OCI-LY3 (cell line): ENCODE measurements at regions not wholly inside any gene's neighbourhood (a gene's known extent, or its start where the extent isn't known, plus 50 kb on each side); places are given as distances from the start of the nearest gene placed in this dataset.
A peak's percentile ranks its signal among the peaks of the same experiment; 100 is the strongest.

Source experiments
- H2AFZ ChIP-seq: fragments of 200-600, 300-600 bp; shearing (Covaris generic); 2 replicates; pipeline ENCODE4 v1.6.0; 2014; ENCODE audit warnings: antibody characterized with exemption, low read depth, low read length
- H3K27ac ChIP-seq: fragments of 200-600, 300-600 bp; sonication (generic); 2 replicates; pipeline ENCODE4 v1.5.1; 2014; ENCODE audit warnings: mild to moderate bottlenecking, low read length, moderate library complexity, mixed read lengths
- H3K27me3 ChIP-seq: fragments of 200-600, 300-600 bp; sonication (generic); 2 replicates; pipeline ENCODE4 v1.6.1; 2014; ENCODE audit warnings: low read depth, low read length, mixed read lengths
- H3K36me3 ChIP-seq: fragments of 200-600, 300-600 bp; sonication (generic); replicated peaks from 2 replicates; pipeline ENCODE3; 2014; ENCODE audit warnings: low read depth, low read length, mixed read lengths
- H3K4me1 ChIP-seq: fragments of 300-600, 200-600 bp; sonication (generic); 2 replicates; pipeline ENCODE4 v1.6.1; 2014; ENCODE audit warnings: low read length, mixed read lengths
- H3K4me2 ChIP-seq: fragments of 200-600, 300-600 bp; sonication (generic); 2 replicates; pipeline ENCODE4 v1.6.1; 2014; ENCODE audit warnings: low read length, mixed read lengths
- H3K4me3 ChIP-seq: fragments of 300-600, 200-600 bp; sonication (generic); 2 replicates; pipeline ENCODE4 v1.5.1; 2014; ENCODE audit warnings: antibody characterized with exemption, mild to moderate bottlenecking, low read length, moderate library complexity
- H3K79me2 ChIP-seq: fragments of 300-600, 200-600 bp; shearing (Covaris generic); 2 replicates; pipeline ENCODE4 v1.6.1; 2014; ENCODE audit warnings: mild to moderate bottlenecking, low read length, mixed read lengths
- H3K9ac ChIP-seq: fragments of 300-600, 200-600 bp; shearing (Covaris generic); 2 replicates; pipeline ENCODE4 v1.6.0; 2014; ENCODE audit warnings: mild to moderate bottlenecking, low read length, moderate library complexity
- H3K9me3 ChIP-seq: fragments of 200-600, 300-600 bp; shearing (Covaris generic); 2 replicates; pipeline ENCODE4 v1.6.1; 2014; ENCODE audit warnings: low read length, mixed read lengths; ENCODE audit not compliant: insufficient read depth
- H4K20me1 ChIP-seq: fragments of 200-600, 300-600 bp; sonication (generic); 2 replicates; pipeline ENCODE4 v1.6.1; 2016; ENCODE audit warnings: low read length, mixed read lengths; ENCODE audit not compliant: insufficient read depth
- CTCF ChIP-seq: fragments of 200-600, 300-600 bp; sonication (generic); IDR thresholded peaks from 2 replicates; pipeline ENCODE4 v1.5.1; 2014; ENCODE audit warnings: antibody characterized with exemption, low read length, low read depth
- EZH2phosphoT487 ChIP-seq: fragments of 200-600 bp; shearing (Covaris generic); IDR thresholded peaks from 2 replicates; pipeline ENCODE4 v1.6.1; 2018; ENCODE audit warnings: antibody characterized with exemption, mixed run types, low read depth

GRCh38 chr3:159825216-159825854 lies 163.3 kb upstream of the IL12A start:
- H4K20me1 ChIP-seq: no peaks in the 10 kb centered on the region
- H3K79me2 ChIP-seq: no peaks in the 10 kb centered on the region
- H3K9ac ChIP-seq: no peak overlapping the region
- TF ChIP-seq EZH2phosphoT487 (no peak), CTCF (peak; percentile 26; the same call in 1 of the 2 replicates)
- no peak overlapping the region for H3K4me2 ChIP-seq
- no peak overlapping the region for H2AFZ ChIP-seq
- H3K27ac ChIP-seq: no peak overlapping the region
- H3K27me3 ChIP-seq: no peaks in the 10 kb centered on the region
- H3K9me3 ChIP-seq: no peaks in the 10 kb centered on the region
- H3K4me1 ChIP-seq: peaks cover 19% of the 10 kb centered on the region
- H3K36me3 ChIP-seq: no peaks in the 10 kb centered on the region
- H3K4me3 ChIP-seq: no peak overlapping the region

- TF ChIP-seq CTCF: peak; percentile 70
- no peak for TF ChIP-seq EZH2phosphoT487
- Histone ChIP-seq H3K36me3 (no peaks in the 10 kb centered on the region), H3K9me3 (no peaks in the 10 kb centered on the region), H3K79me2 (no peaks in the 10 kb centered on the region), H4K20me1 (no peaks in the 10 kb centered on the region), H2AFZ (no peak overlapping the region), H3K9ac (no peak overlapping the region), H3K4me3 (peak overlapping the region; percentile 26), H3K27ac (no peak overlapping the region), H3K27me3 (no peaks in the 10 kb centered on the region), H3K4me1 (peaks cover 49% of the 10 kb centered on the region), H3K4me2 (peak overlapping the region; percentile 50)
Measured at GRCh38 chr3:159828542-159828943, 160.1 kb upstream of the IL12A start.

GRCh38 chr3:159829056-159829455 lies 159.6 kb upstream of the IL12A start:
- Histone ChIP-seq H3K79me2 (no peaks in the 10 kb centered on the region), H3K9ac (no peak overlapping the region), H3K27me3 (no peaks in the 10 kb centered on the region), H3K4me1 (peaks cover 54% of the 10 kb centered on the region), H3K36me3 (no peaks in the 10 kb centered on the region), H3K4me3 (no peak overlapping the region), H3K9me3 (no peaks in the 10 kb centered on the region), H3K4me2 (peak overlapping the region; percentile 50; the same call in 1 of the 2 replicates), H4K20me1 (no peaks in the 10 kb centered on the region), H2AFZ (no peak overlapping the region), H3K27ac (no peak overlapping the region)
- TF ChIP-seq EZH2phosphoT487: no peak
- TF ChIP-seq CTCF: no peak

GRCh38 chr3:159829539-159830227 lies 159.0 kb upstream of the IL12A start:
- no peak overlapping the region for H3K27ac ChIP-seq

More at GRCh38 chr3:159829539-159830227, 159.0 kb upstream of the IL12A start:
- H3K79me2 ChIP-seq: no peaks in the 10 kb centered on the region
- H3K9me3 ChIP-seq: no peaks in the 10 kb centered on the region
- no peaks in the 10 kb centered on the region for H3K36me3 ChIP-seq
- TF ChIP-seq EZH2phosphoT487 (no peak), CTCF (no peak)
- no peak overlapping the region for H2AFZ ChIP-seq
- H3K9ac ChIP-seq: no peak overlapping the region
- peaks cover 61% of the 10 kb centered on the region for H3K4me1 ChIP-seq
- H3K4me3 ChIP-seq: no peak overlapping the region
- no peaks in the 10 kb centered on the region for H4K20me1 ChIP-seq
- H3K4me2 ChIP-seq: no peak overlapping the region
- no peaks in the 10 kb centered on the region for H3K27me3 ChIP-seq
